Anterior cingulate cortex (tissue), 58 donors: ENCODE measurements at regions not wholly inside any gene's neighbourhood (a gene's known extent, or its start where the extent isn't known, plus 50 kb on each side); places are given as distances from the start of the nearest gene placed in this dataset.
A peak's percentile ranks its signal among the peaks of the same experiment; 100 is the strongest.
"Not testable (repeated sequence)": the region's sequence is repeated elsewhere in the genome, so short reads cannot be mapped to it uniquely, and the experiment has no call there.

ENCODE experiments used
- DNase-seq, 58 donors: peaks; one replicate each; lab custom pipeline; 2025; lab: John Stamatoyannopoulos, UW

GRCh38 chr2:11949732-11950523, 203.5 kb downstream of the LPIN1 start:
- no peak for DNase-seq

DNA sequence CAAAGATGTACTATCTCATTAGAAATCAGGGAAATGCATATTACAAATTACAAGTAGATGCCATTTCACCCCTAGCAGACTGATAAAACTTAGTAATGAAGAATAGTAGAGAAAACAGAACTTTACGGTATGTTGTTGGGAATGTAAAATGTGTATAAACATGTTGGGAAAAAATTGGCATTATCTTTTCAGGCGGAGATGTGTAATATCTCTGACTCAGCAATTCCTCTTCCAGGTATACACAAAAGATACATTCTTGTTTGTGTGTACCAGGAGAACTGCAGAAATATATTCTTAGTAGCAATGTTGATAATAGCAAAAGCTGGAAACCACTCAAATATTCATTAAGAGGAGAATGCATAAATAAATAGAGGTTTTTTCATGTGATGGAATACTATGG, 204.5 kb downstream of the LPIN1 start:
- no peak for DNase-seq

- DNase-seq = not testable (repeated sequence)
These were observed 205.1 kb downstream of the LPIN1 start for GRCh38 chr2:11951492-11951891.

- DNase-seq = no peak
These were observed 206.8 kb downstream of the LPIN1 start for GRCh38 chr2:11953258-11953657.

GRCh38 chr2:11955314-11955713, 208.9 kb downstream of the LPIN1 start:
- no peak for DNase-seq

DNA sequence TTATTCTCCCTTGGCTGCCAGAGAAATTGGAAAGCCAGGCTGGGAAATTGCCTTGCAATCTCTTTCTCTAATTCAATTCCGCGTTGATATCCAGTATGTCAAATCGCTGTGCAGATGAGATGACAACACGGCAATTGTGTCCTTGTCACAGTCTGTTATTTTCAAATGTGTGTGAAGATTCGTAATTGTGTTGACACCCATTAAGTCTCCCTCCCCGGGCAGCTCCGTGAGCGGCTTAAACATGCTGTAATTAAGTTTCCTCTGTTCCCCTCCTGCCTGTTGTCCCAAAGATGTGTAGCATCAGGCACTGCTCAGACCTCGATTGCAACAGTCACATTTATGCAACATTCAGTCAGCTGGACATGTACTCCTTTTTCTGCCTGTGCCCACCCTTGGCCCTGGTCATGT, 209.5 kb downstream of the LPIN1 start:
- peak in 1 of 58 donors; percentile 5 for DNase-seq

GRCh38 chr2:11962707-11963328, 216.4 kb downstream of the LPIN1 start:
- DNase-seq = no peak

GRCh38 chr2:11963966-11964365, 217.5 kb downstream of the LPIN1 start:
- no peak for DNase-seq

DNA sequence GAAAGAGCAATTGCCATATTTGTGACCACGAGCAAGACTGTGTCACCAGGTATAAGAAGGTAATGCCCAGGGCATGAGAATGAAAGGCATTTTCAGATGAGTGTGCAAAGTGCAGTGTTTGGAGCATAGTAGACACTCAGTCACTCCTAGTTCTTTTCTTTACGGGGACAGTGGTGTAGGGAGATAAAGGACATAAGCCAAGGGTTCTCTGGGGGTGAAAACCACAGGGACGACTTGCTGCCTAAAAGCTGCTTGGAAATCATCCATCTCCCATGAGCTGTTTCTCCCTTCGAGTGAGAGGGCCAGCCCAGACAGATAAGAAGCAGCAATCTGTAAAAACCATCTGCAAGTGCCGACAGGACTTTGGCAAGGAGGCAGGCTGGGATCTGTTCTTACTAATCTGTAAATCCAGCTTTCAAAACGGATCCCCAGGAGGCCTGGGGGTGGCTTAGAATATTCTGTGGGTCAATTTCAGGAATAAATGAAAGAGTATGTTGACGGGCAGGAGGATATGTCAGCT, 221.6 kb downstream of the LPIN1 start:
- no peak for DNase-seq

DNA sequence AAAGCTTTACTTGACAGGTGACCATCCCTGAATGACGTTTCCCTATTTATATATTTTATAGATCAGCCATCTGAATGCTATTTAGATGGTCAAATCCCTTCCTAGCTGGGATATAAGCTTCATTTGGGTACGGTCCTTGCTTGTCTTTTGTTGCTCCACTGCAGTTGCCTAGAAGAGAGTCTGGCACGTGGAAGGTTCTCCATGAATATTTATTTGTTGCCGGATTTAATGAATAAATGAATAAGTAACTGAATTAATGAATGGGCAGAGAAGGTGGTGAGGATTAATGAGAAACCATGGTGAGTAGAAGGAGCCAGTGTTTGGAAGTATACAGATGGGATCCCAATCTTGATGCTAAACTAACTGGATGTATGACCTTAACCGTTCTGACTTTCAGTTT, 222.1 kb downstream of the LPIN1 start:
- no peak for DNase-seq

DNA sequence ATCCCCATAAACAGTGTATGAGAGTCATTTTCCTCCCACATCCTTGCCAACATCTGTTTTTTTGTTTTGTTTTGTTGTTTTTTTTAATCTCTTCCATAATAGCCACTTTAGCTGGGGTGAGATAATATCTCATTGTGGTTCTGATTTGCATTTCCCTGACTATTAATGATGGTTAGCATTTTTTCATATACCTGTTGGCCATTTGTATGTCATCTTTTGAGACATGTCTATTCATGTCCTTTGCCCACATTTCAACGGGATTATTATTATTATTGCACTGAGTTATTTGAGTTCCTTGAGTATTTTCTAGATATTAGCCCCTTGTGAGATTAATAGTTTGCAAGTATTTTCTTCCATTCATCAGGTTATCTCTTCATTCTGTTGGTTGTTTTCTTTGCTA, 223.3 kb downstream of the LPIN1 start:
- no peak for DNase-seq

GRCh38 chr2:11974573-11974972, 228.1 kb downstream of the LPIN1 start:
- no peak for DNase-seq

DNA sequence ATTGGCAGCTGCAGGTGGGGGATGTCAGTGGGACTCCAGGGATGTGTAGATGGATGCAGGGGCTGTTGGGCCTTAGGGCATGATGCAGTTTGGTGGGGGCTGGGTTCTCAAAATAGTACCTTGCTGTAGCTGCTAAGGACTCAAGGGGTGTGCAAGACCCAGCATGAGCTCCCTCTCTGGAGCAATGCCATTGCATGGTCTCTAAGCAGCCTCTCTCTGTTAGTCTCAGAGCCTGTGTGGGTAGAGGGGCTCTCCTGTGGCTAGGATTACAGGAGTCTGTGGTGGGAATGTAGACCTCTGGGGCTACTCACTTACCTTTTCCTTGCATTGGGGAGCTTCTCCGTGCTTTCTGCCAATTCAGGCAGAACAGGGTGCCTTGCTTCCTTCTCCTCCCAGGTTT, 228.9 kb downstream of the LPIN1 start:
- DNase-seq = no peak

GRCh38 chr2:11976073-11976472, 229.6 kb downstream of the LPIN1 start:
- DNase-seq = no peak

DNA sequence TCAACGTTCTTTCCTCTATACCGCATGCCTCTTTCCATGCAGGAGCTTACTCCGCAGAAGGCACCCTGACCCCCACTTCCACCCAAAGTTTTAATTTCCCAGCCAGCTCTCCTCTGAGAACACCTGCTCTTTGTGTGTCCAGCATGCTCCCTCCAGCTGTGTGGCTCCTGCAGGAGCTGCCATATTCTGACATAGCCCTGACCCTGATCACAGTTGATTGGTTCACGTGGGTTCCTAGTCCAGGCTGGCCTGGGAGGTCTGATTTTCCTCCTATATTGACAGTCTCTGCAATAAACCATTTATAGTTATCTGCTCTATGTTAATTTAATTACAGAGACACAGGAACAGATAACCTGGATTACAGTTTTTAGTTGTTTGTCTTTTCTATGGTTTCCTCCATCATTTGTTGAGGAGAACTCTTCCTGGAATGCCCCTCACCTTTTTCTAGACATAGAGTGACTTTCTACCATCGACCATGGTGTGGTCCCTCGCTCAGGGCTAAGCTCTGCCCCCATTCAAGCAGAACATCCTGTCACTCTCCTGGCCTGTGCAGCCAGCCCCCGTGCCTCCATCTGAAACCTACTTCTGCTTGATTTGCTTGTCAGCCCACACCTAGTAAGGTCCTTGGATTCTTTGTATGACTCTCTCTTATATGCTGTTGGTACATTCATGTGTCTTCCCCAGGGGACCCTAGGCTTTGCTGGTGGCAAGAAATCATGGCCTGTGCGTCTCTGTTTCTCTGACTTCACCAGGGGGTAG, 231.5 kb downstream of the LPIN1 start:
- DNase-seq = no peak

GRCh38 chr2:11980809-11981208, 234.4 kb downstream of the LPIN1 start:
- no peak for DNase-seq

DNA sequence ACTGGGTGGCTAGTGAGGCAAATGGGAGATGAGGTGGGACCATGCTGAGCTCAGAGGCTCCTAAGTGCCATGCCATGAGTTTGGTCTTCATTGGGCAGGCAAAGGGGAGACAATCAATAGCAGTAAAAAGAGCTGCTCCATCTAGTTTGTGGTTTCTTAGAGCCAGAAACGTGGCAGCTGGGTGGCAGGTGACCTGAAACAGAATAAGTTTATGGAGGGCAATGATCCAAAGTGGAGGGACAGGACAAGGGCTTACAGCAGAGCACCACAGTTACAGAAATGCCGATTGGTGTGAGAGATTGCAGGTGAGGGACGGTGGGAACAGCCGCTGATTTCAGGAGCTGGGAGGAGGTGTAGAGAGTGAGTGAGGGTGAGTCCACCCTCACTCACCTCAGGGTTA, 237.0 kb downstream of the LPIN1 start:
- no peak for DNase-seq

- no peak for DNase-seq
These were observed 237.4 kb downstream of the LPIN1 start for GRCh38 chr2:11983870-11984269.

- DNase-seq = no peak
These were observed 238.1 kb downstream of the LPIN1 start for GRCh38 chr2:11984316-11985158.

DNA sequence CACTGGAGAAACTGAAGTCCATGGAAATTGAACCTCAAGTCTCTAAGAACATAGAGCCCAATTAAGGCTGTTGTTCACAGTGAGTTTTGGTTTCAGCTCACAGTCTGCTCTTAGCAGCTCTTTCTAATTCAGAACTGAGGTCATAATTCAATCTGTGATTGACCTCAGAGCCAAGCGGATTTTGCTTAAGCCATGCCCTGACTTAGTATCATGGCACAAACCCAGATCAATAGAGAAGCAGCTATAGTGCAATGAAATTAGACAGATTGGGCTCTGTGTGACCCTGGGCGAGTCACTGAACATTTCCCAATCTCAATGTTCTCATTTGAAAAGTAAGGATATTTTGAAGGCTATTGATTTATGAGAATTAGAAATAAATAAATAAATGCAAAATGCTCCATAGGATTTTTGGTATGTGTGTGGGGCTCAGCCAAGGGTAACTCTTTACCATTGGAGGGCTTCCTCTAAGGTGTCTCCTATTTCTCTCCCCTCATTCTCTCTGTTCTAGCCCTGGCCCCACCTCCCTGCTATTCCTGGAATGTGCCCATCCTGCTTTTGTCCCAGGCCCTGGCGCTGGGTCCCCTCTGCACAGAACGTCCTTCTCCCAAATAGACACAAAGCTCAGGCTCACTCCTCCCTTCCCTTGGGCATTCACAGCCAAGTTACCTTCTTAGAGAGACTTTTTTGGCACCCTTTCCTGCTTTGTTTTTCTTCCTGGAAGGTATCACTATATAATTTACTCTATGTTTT, 239.6 kb downstream of the LPIN1 start:
- no peak for DNase-seq
